ENCODE measurements at regions not wholly inside any gene's neighbourhood (a gene's known extent, or its start where the extent isn't known, plus 50 kb on each side); places are given as distances from the start of the nearest gene placed in this dataset.

DNA sequence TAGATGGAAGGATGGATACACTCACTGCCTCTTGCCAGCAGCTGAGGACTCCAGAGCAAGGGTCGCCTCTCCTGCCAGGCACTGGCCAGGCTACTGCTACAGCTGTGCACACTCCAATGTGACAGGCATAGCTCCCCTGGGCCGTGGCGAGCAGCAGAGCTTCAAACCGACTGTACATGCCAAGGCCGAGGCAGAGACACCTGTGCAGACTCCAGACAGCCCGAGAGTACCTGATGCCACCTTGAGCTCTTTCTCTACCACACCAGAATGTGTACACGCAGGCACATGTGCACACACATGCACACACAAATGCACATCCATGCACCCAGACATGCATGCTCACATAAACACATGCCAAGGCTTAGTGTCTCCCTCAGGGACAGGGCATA, 508.3 kb upstream of the MYT1L start:
- H3K9me3 ChIP-seq: no peaks in the 10 kb centered on the region
- H3K27me3 ChIP-seq (replicated peaks; ENCODE audit: insufficient read depth): no peaks in the 10 kb centered on the region
- TF ChIP-seq, protein P1, sequence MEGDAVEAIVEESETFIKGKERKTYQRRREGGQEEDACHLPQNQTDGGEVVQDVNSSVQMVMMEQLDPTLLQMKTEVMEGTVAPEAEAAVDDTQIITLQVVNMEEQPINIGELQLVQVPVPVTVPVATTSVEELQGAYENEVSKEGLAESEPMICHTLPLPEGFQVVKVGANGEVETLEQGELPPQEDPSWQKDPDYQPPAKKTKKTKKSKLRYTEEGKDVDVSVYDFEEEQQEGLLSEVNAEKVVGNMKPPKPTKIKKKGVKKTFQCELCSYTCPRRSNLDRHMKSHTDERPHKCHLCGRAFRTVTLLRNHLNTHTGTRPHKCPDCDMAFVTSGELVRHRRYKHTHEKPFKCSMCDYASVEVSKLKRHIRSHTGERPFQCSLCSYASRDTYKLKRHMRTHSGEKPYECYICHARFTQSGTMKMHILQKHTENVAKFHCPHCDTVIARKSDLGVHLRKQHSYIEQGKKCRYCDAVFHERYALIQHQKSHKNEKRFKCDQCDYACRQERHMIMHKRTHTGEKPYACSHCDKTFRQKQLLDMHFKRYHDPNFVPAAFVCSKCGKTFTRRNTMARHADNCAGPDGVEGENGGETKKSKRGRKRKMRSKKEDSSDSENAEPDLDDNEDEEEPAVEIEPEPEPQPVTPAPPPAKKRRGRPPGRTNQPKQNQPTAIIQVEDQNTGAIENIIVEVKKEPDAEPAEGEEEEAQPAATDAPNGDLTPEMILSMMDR (IDR thresholded peaks at IDR 0.05): no peak
- H3K4me3 ChIP-seq: no peak overlapping the region
- H3K4me1 ChIP-seq (ENCODE audit: control insufficient read depth in 1 of 2, low read depth in 2 of 2): peaks cover 0 to 9% of the 10 kb centered on the region in 2 donors
- H3K27ac ChIP-seq: no peak overlapping the region
- ATAC-seq (ENCODE audit: insufficient number of reproducible peaks, low FRiP score, low read depth): no peak
- DNase-seq (ENCODE audit: low spot score): no peak
- H3K36me3 ChIP-seq: no peaks in the 10 kb centered on the region

GRCh38 chr2:2838548-2838845, 507.4 kb upstream of the MYT1L start:
- H3K27me3 ChIP-seq (replicated peaks; ENCODE audit: insufficient read depth): no peaks in the 10 kb centered on the region
- no peaks in the 10 kb centered on the region for H3K9me3 ChIP-seq
- no peak overlapping the region for H3K27ac ChIP-seq
- DNase-seq (ENCODE audit: low spot score): no peak
- no peak for ATAC-seq (ENCODE audit: insufficient number of reproducible peaks, low FRiP score, low read depth)
- no peak overlapping the region for H3K4me3 ChIP-seq
- TF ChIP-seq, protein P1 (IDR thresholded peaks at IDR 0.05): no peak
- H3K4me1 ChIP-seq (ENCODE audit: control insufficient read depth in 1 of 2, low read depth in 2 of 2): peaks cover 0 to 9% of the 10 kb centered on the region in 2 donors
- H3K36me3 ChIP-seq: no peaks in the 10 kb centered on the region

DNA sequence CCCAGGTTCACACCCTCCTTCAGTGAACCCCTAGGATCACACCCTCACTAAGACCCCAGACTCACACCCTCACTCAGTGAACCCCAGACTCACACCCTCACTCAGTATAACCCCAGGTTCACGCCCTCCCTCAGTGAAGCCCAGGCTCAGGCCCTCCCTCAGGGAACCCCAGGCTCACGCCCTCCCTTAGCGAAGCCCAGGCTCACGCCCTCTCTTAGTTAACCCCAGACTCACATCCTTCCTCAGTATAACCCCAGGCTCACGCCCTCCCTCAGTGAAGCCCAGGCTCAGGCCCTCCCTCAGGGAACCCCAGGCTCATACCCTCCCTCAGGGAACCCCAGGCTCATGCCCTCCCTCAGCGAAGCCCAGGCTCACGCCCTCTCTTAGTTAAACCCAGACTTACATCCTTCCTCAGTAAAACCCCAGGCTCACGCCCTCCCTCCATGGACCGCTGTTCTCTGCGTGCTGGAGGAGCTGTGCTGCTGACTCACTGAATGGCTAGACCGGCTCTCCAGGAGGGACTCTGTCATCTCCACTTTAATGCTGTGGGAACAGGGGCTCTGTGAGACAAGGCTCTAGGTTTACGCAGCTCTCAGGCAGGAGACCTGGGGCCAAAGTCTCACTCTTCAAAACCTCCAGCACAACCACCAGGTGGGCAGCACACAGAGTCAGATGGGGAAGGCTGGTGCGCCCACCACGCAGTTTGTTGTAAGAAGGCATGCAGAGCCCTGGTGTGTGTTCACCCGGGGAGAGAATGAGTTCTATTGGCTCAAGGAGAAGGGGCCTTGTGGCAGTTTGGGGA, 506.9 kb upstream of the MYT1L start:
- ATAC-seq (ENCODE audit: insufficient number of reproducible peaks, low FRiP score, low read depth): no peak
- no peak overlapping the region for H3K27ac ChIP-seq
- H3K4me3 ChIP-seq: no peak overlapping the region

GRCh38 chr2:2836343-2837070, 505.4 kb upstream of the MYT1L start:
- H3K9me3 ChIP-seq: no peaks in the 10 kb centered on the region
- TF ChIP-seq, protein P1 (IDR thresholded peaks at IDR 0.05): no peak
- ATAC-seq (ENCODE audit: insufficient number of reproducible peaks, low FRiP score, low read depth): no peak
- peaks cover 0 to 9% of the 10 kb centered on the region in 2 donors for H3K4me1 ChIP-seq (ENCODE audit: control insufficient read depth in 1 of 2, low read depth in 2 of 2)
- H3K36me3 ChIP-seq: no peaks in the 10 kb centered on the region
- no peak overlapping the region for H3K27ac ChIP-seq
- H3K4me3 ChIP-seq: no peak overlapping the region
- DNase-seq (ENCODE audit: low spot score): no peak
- H3K27me3 ChIP-seq (replicated peaks; ENCODE audit: insufficient read depth): no peaks in the 10 kb centered on the region

More for the DNA sequence above, 506.9 kb upstream of the MYT1L start:
- TF ChIP-seq, protein P1 (IDR thresholded peaks at IDR 0.05): no peak
- peaks cover 0 to 9% of the 10 kb centered on the region in 2 donors for H3K4me1 ChIP-seq (ENCODE audit: control insufficient read depth in 1 of 2, low read depth in 2 of 2)
- H3K9me3 ChIP-seq: no peaks in the 10 kb centered on the region
- H3K36me3 ChIP-seq: no peaks in the 10 kb centered on the region
- no peak for DNase-seq (ENCODE audit: low spot score)
- H3K27me3 ChIP-seq (replicated peaks; ENCODE audit: insufficient read depth): no peaks in the 10 kb centered on the region

- H3K27ac ChIP-seq: no peak overlapping the region
- peaks cover 0 to 5% of the 10 kb centered on the region in 2 donors for H3K4me1 ChIP-seq (ENCODE audit: control insufficient read depth in 1 of 2, low read depth in 2 of 2)
- TF ChIP-seq, protein P1 (IDR thresholded peaks at IDR 0.05): no peak
- ATAC-seq (ENCODE audit: insufficient number of reproducible peaks, low FRiP score, low read depth) (no peak), DNase-seq (ENCODE audit: low spot score) (no peak)
- H3K27me3 ChIP-seq (replicated peaks; ENCODE audit: insufficient read depth): no peaks in the 10 kb centered on the region
- no peak overlapping the region for H3K4me3 ChIP-seq
- no peaks in the 10 kb centered on the region for H3K36me3 ChIP-seq
- no peaks in the 10 kb centered on the region for H3K9me3 ChIP-seq
Observed at GRCh38 chr2:2834516-2835254, 503.6 kb upstream of the MYT1L start.
